SU-DHL-6 (cell line): ENCODE measurements at regions not wholly inside any gene's neighbourhood (a gene's known extent, or its start where the extent isn't known, plus 50 kb on each side); places are given as distances from the start of the nearest gene placed in this dataset.
"Not testable (repeated sequence)": the region's sequence is repeated elsewhere in the genome, so short reads cannot be mapped to it uniquely, and the experiment has no call there.

Experiments used
- H2AFZ ChIP-seq: fragments of 200-600 bp; sonication (generic); 2 replicates; pipeline ENCODE4 v1.6.1; 2014; ENCODE audit warnings: low read depth, mild to moderate bottlenecking, moderate library complexity, mixed read lengths, antibody characterized with exemption, low read length; ENCODE audit not compliant: severe bottlenecking
- H3F3A ChIP-seq: fragments of 200-600 bp; shearing (Covaris generic); 2 replicates; pipeline ENCODE4 v1.6.0; 2016; ENCODE audit warnings: antibody characterized with exemption, mild to moderate bottlenecking; ENCODE audit not compliant: insufficient read depth
- H3K27ac ChIP-seq: fragments of 200-600 bp; sonication (generic); 2 replicates; pipeline ENCODE4 v1.5.1; 2016; ENCODE audit warnings: low read depth, mild to moderate bottlenecking, low read length, moderate library complexity, mixed read lengths
- H3K27me3 ChIP-seq: fragments of 200-600 bp; sonication (generic), shearing (Covaris generic); 2 replicates; pipeline ENCODE4 v1.6.0; 2014; ENCODE audit warnings: mild to moderate bottlenecking, low read length
- H3K36me3 ChIP-seq: fragments of 200-600 bp; sonication (generic); 2 replicates; pipeline ENCODE4 v1.6.1; 2014; ENCODE audit warnings: mild to moderate bottlenecking, low read length, mixed read lengths
- H3K4me2 ChIP-seq: fragments of 300-600, 200-600 bp; shearing (Covaris generic), sonication (generic); 2 replicates; pipeline ENCODE4 v1.6.0; 2014; ENCODE audit warnings: low read length, low read depth, mild to moderate bottlenecking; ENCODE audit not compliant: poor library complexity, severe bottlenecking
- H3K4me3 ChIP-seq: fragments of 200-600 bp; sonication (generic); 2 replicates; pipeline ENCODE4 v1.5.1; 2014; ENCODE audit warnings: antibody characterized with exemption, low read length, mild to moderate bottlenecking, mixed read lengths; ENCODE audit not compliant: insufficient read depth, poor library complexity, severe bottlenecking
- H3K79me2 ChIP-seq: fragments of 200-600 bp; sonication (generic); 2 replicates; pipeline ENCODE4 v1.6.1; 2014; ENCODE audit warnings: mild to moderate bottlenecking, low read length, moderate library complexity; ENCODE audit not compliant: insufficient read depth
- H3K9ac ChIP-seq: fragments of 200-600 bp; sonication (generic); 2 replicates; pipeline ENCODE4 v1.7.0; 2014; ENCODE audit warnings: mild to moderate bottlenecking, low read length
- H3K9me2 ChIP-seq: fragments of 200-600 bp; sonication (generic); replicated peaks from 2 replicates; pipeline ENCODE4 v1.6.1; 2014; ENCODE audit warnings: low read length; ENCODE audit not compliant: insufficient read depth
- H3K9me3 ChIP-seq: fragments of 200-600 bp; sonication (generic); 2 replicates; pipeline ENCODE4 v1.6.1; 2014; ENCODE audit warnings: low read length, mixed read lengths; ENCODE audit not compliant: insufficient read depth
- H4K20me1 ChIP-seq: fragments of 200-600 bp; sonication (generic); 2 replicates; pipeline ENCODE4 v1.6.1; 2014; ENCODE audit warnings: low read depth, mild to moderate bottlenecking, antibody characterized with exemption, low read length, moderate library complexity, mixed read lengths
- CTCF ChIP-seq: fragments of 200-600 bp; sonication (generic); IDR thresholded peaks from one replicate; pipeline ENCODE4 v1.5.1; 2017; ENCODE audit warnings: antibody characterized with exemption, mild to moderate bottlenecking, low read length, moderate library complexity; ENCODE audit not compliant: insufficient read depth, poor library complexity, severe bottlenecking
- EZH2phosphoT487 ChIP-seq: fragments of 200-600 bp; sonication (generic), shearing (Covaris generic); conservative IDR thresholded peaks from 2 replicates; pipeline ENCODE4 v1.6.1; 2018; ENCODE audit warnings: mild to moderate bottlenecking, antibody characterized with exemption, low read length, moderate library complexity, mixed read lengths

- H4K20me1 ChIP-seq, H3K9me3 ChIP-seq, H3F3A ChIP-seq, H3K27ac ChIP-seq, H3K9me2 ChIP-seq, H3K79me2 ChIP-seq, H3K9ac ChIP-seq, H2AFZ ChIP-seq, H3K27me3 ChIP-seq, H3K4me3 ChIP-seq, H3K36me3 ChIP-seq, H3K4me2 ChIP-seq: not testable (repeated sequence)
These were observed 84.5 kb downstream of the IDS start for GRCh38 chrX:149420566-149420965.

GRCh38 chrX:149398027-149398426 is 107.1 kb downstream of the IDS start:
- Histone ChIP-seq H4K20me1 (no peaks in the 10 kb centered on the region), H3K36me3 (no peaks in the 10 kb centered on the region), H3K4me3 (no peak overlapping the region), H3F3A (no peaks in the 10 kb centered on the region), H3K9me3 (no peaks in the 10 kb centered on the region), H3K4me2 (no peak overlapping the region), H3K79me2 (no peaks in the 10 kb centered on the region), H3K27ac (no peak overlapping the region), H3K27me3 (no peaks in the 10 kb centered on the region), H2AFZ (no peak overlapping the region), H3K9me2 (no peaks in the 10 kb centered on the region), H3K9ac (no peak overlapping the region)
- TF ChIP-seq CTCF: no peak
- no peak for TF ChIP-seq EZH2phosphoT487

DNA sequence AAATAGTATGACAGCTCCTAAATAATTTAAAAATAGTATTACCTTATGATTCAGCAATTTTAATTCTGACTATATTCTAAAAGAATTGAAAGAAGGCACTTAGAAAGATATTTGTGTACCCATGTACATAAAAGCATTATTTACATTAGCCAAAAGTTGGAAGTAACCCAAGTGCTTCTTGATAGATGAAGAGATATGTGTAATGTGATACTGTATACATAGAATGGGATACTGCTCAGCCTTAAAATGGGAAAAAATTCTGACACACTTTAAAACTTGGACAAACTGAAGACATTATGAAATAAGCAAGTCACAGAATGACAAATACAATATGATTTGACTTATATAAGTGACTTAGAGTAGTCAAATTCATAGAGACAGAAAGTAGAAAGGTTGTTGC is 112.2 kb downstream of the IDS start:
- Histone ChIP-seq H3K27ac (no peak overlapping the region), H3K9ac (no peak overlapping the region), H3K9me2 (no peaks in the 10 kb centered on the region), H3K4me2 (no peak overlapping the region), H3K4me3 (no peak overlapping the region), H2AFZ (no peak overlapping the region), H3K79me2 (no peaks in the 10 kb centered on the region), H3K36me3 (no peaks in the 10 kb centered on the region), H3K27me3 (no peaks in the 10 kb centered on the region), H4K20me1 (no peaks in the 10 kb centered on the region), H3K9me3 (no peaks in the 10 kb centered on the region), H3F3A (no peaks in the 10 kb centered on the region)
- TF ChIP-seq EZH2phosphoT487 (no peak), CTCF (no peak)

DNA sequence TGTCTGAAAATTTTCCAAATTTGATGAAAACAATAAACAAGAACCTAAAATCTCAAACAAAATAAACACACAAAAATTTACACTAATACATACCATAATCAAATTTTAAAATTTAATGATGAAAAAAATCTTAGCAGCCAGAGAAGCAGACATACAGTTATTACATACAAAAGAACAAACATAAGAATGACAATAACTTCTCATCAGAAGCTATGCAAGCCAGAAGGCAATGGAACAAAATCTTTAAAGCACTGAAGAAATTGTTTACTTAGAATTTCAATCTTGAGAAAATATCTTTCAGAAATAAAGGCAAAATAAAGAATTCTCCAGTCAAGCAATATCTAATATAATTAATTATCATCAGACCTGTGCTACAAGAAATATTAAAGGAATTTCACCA is 121.3 kb downstream of the IDS start:
- Histone ChIP-seq H4K20me1 (no peaks in the 10 kb centered on the region), H3K27ac (no peak overlapping the region), H3K36me3 (no peaks in the 10 kb centered on the region), H2AFZ (no peak overlapping the region), H3F3A (no peaks in the 10 kb centered on the region), H3K27me3 (no peaks in the 10 kb centered on the region), H3K9me3 (no peaks in the 10 kb centered on the region), H3K9ac (no peak overlapping the region), H3K4me2 (no peak overlapping the region), H3K79me2 (no peaks in the 10 kb centered on the region), H3K4me3 (no peak overlapping the region), H3K9me2 (no peaks in the 10 kb centered on the region)
- no peak for TF ChIP-seq CTCF
- no peak for TF ChIP-seq EZH2phosphoT487
